ENCODE measurements at regions not wholly inside any gene's neighbourhood (a gene's known extent, or its start where the extent isn't known, plus 50 kb on each side); places are given as distances from the start of the nearest gene placed in this dataset.

- TF ChIP-seq POLR2A (IDR thresholded peaks at IDR 0.05) = no peak
- TF ChIP-seq CTCF (IDR thresholded peaks at IDR 0.05) = no peak
- TF ChIP-seq EP300 (IDR thresholded peaks at IDR 0.05) = no peak
These were observed 468.3 kb upstream of the GYPC start for GRCh38 chr2:126187668-126188067.
